Right lobe of liver (tissue), 6 donors: ENCODE measurements at regions not wholly inside any gene's neighbourhood (a gene's known extent, or its start where the extent isn't known, plus 50 kb on each side); places are given as distances from the start of the nearest gene placed in this dataset.

ENCODE experiments used
- ATAC-seq, 4 donors: fragments of 200-7000 bp; cut with Tn5 transposase; one replicate each; pipeline ENCODE4 v1.9.1; 2020; ENCODE audit warnings: mild to moderate bottlenecking in 4 of 4, moderate library complexity in 4 of 4
- DNase-seq, 3 donors: peaks; one replicate each; pipeline ENCODE4 v3.0.0-alpha.2; 2020
- H3K27ac ChIP-seq, 3 donors: fragments of 200-600 bp; one replicate each; pipeline ENCODE4 v1.8.0; 2022
- H3K27me3 ChIP-seq, 2 donors: fragments of 200-600 bp; one replicate each; pipeline ENCODE4 v1.8.0; 2022
- H3K36me3 ChIP-seq, 4 donors: fragments of 200-600 bp; sonication (generic) in 1 of 4; one replicate each; pipeline versions ENCODE4 v1.5.1 to v1.8.0; 2017 to 2022; ENCODE audit warnings: control low read depth in 1 of 4
- H3K4me1 ChIP-seq, 4 donors: fragments of 200-600 bp; sonication (generic) in 1 of 4; one replicate each; pipeline versions ENCODE4 v1.5.1 to v1.8.0; 2017 to 2022; ENCODE audit warnings: control low read depth in 1 of 4
- H3K4me3 ChIP-seq, 3 donors: fragments of 200-600 bp; one replicate each; pipeline ENCODE4 v1.8.0; 2022
- H3K9me3 ChIP-seq, 4 donors: fragments of 200-600 bp; sonication (generic) in 1 of 4; one replicate each; pipeline versions ENCODE4 v1.5.1 to v1.8.0; 2017 to 2022; ENCODE audit warnings: control low read depth in 1 of 4
- POLR2A ChIP-seq: fragments of 450-650 bp; IDR thresholded peaks from one replicate; pipeline ENCODE4 v1.6.1; 2017; ENCODE audit warnings: antibody characterized with exemption, mild to moderate bottlenecking
- WGBS: methylation state at CpG from one replicate; pipeline ENCODE4 v1.1.6; 2018; ENCODE audit warnings: low coverage, low lambda C conversion rate; ENCODE audit not compliant: insufficient coverage; ENCODE audit errors: missing lambda C conversion rate; 5-methylcytosine and 5-hydroxymethylcytosine counted together
- intact Hi-C, 2 donors: fragments of 100-400 bp; cut with DNase I; formaldehyde crosslinking; loops; one replicate each; pipeline versions ENCODE4 v1.11.2 to v1.14.1; 2022
- TF ChIP-seq, protein P1 (sequence below), 4 donors: fragments of 200-600 bp in 3 of 4; fragments of 450-650 bp in 1 of 4; IDR thresholded peaks; one replicate each; pipeline versions ENCODE4 v1.5.1 to v1.8.0; 2016 to 2022; ENCODE audit warnings: antibody characterized with exemption in 4 of 4, mild to moderate bottlenecking in 2 of 4
- donor health status: DM: no; HTN: yes; CAD: no.
- donor health status: DM: no; HTN: no; CAD: no.
- donor health status: DM: no; HTN: no; CAD: no.
- donor health status: DM: no; HTN: yes; CAD: no.
- donor health status: DM: no; HTN: yes; CAD: no.

DNA sequence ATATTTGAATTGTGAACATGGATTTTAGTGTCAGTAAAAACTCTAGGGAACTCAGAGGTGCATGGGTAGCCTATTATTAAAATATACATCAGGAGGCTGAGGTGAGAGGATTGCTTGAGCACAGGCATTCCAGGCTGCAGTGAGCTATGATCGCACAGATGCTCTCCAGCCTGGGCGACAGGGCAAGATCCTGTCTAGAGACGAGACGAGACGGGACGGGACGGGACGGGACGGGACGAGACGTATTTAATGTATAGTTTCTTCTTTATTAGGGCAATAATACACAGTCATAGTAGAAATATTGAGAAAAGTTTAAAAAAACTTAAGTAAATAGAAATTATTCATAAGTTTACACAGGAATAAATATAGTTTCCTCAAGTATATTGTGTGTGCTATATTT is 89.3 kb downstream of the DIPK2A start:
- WGBS, result 95% methylated on average over 11 of the region's 11 CpGs
- ATAC-seq (no peak), DNase-seq (no peak)
- Histone ChIP-seq H3K27me3 (no peaks in the 10 kb centered on the region), H3K4me1 (no peaks in the 10 kb centered on the region), H3K27ac (no peak overlapping the region), H3K36me3 (no peaks in the 10 kb centered on the region), H3K4me3 (no peak overlapping the region), H3K9me3 (no peaks in the 10 kb centered on the region)
- TF ChIP-seq, protein P1, sequence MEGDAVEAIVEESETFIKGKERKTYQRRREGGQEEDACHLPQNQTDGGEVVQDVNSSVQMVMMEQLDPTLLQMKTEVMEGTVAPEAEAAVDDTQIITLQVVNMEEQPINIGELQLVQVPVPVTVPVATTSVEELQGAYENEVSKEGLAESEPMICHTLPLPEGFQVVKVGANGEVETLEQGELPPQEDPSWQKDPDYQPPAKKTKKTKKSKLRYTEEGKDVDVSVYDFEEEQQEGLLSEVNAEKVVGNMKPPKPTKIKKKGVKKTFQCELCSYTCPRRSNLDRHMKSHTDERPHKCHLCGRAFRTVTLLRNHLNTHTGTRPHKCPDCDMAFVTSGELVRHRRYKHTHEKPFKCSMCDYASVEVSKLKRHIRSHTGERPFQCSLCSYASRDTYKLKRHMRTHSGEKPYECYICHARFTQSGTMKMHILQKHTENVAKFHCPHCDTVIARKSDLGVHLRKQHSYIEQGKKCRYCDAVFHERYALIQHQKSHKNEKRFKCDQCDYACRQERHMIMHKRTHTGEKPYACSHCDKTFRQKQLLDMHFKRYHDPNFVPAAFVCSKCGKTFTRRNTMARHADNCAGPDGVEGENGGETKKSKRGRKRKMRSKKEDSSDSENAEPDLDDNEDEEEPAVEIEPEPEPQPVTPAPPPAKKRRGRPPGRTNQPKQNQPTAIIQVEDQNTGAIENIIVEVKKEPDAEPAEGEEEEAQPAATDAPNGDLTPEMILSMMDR (IDR thresholded peaks at IDR 0.05), result no peak
- TF ChIP-seq POLR2A, result no peak
- intact Hi-C loops, result no loop called here

DNA sequence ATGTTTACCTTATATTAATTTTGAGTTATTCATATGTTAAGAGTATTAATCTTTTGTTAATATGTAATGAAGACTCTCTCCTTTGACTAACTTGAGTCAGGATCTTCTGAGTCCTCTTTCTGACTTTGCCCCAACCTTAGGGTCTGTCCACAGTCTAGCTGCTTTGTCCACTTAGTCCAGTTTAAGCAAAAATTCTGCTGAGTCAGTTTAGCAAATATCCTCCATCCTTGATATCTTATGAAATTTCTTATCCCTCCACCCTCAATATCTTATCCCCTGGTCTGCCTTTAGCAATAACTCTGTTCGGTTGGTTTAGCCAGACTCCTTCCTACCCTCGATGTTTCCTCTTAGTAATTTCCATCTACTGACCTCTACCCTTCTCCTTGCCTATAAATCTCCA is 91.7 kb downstream of the DIPK2A start:
- no peak overlapping the region for H3K4me3 ChIP-seq
- H3K27me3 ChIP-seq, result no peaks in the 10 kb centered on the region
- TF ChIP-seq, protein P1 (IDR thresholded peaks at IDR 0.05), result no peak
- no peak for TF ChIP-seq POLR2A
- intact Hi-C loops, result no loop called here
- no peak for DNase-seq
- H3K36me3 ChIP-seq, result no peaks in the 10 kb centered on the region
- H3K4me1 ChIP-seq, result no peaks in the 10 kb centered on the region
- no peak for ATAC-seq
- H3K27ac ChIP-seq, result no peak overlapping the region
- 93% methylated on average over 2 of the region's 2 CpGs for WGBS
- H3K9me3 ChIP-seq, result no peaks in the 10 kb centered on the region

- intact Hi-C loops, result no loop called here
- no peak overlapping the region for H3K4me3 ChIP-seq
- no peak for TF ChIP-seq POLR2A
- TF ChIP-seq, protein P1 (IDR thresholded peaks at IDR 0.05), result no peak
- no peak overlapping the region for H3K27ac ChIP-seq
- no peaks in the 10 kb centered on the region for H3K9me3 ChIP-seq
- no peaks in the 10 kb centered on the region for H3K4me1 ChIP-seq
- WGBS, result 64% methylated on average over 3 of the region's 3 CpGs
- no peaks in the 10 kb centered on the region for H3K27me3 ChIP-seq
- no peak for ATAC-seq
- no peak for DNase-seq
- H3K36me3 ChIP-seq, result no peaks in the 10 kb centered on the region
These were observed 95.4 kb downstream of the DIPK2A start for GRCh38 chr3:144067059-144067458.

DNA sequence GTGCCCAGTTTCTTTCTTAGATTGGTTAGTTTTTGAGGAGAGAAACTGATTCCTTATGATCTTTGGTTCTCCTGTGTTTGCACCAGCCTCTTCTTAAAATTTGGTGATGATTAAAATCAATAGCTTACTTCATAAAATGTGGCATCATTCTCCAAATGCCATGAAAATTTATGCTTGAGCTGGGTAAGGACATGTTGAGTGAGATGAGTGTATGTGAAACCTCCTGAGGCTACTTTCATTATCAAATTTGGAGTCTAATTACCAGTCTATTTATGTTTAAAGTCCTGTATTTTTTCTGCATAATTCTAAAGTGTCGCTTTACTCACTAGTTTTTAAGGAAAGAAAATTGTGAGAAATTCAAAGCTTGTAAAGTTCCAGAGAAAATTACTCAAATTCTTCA is 102.1 kb downstream of the DIPK2A start:
- DNase-seq, result no peak
- no peak for ATAC-seq

More for the DNA sequence above, 102.1 kb downstream of the DIPK2A start:
- H3K9me3 ChIP-seq, result no peaks in the 10 kb centered on the region
- no peak overlapping the region for H3K27ac ChIP-seq
- 94% methylated on average over 1 of the region's 1 CpG for WGBS
- TF ChIP-seq, protein P1 (IDR thresholded peaks at IDR 0.05), result no peak
- TF ChIP-seq POLR2A, result no peak
- intact Hi-C loops, result no loop called here
- H3K4me3 ChIP-seq, result no peak overlapping the region
- H3K4me1 ChIP-seq, result no peaks in the 10 kb centered on the region
- H3K27me3 ChIP-seq, result no peaks in the 10 kb centered on the region
- no peaks in the 10 kb centered on the region for H3K36me3 ChIP-seq
